Stimulated activated CD4-positive, alpha-beta T cell treated with anti-CD3 and anti-CD28 coated beads, Interleukin-12 subunit alpha, Interleukin-12 subunit beta, amount 100 ng/mL, for 24 hours (primary cell): ENCODE measurements at regions not wholly inside any gene's neighbourhood (a gene's known extent, or its start where the extent isn't known, plus 50 kb on each side); places are given as distances from the start of the nearest gene placed in this dataset.

Experiments used
- DNase-seq, 2 experiments: peaks; one replicate each; pipeline ENCODE4 v3.0.0-alpha.2; 2020; ENCODE audit warnings: low read depth in 2 of 2

DNA sequence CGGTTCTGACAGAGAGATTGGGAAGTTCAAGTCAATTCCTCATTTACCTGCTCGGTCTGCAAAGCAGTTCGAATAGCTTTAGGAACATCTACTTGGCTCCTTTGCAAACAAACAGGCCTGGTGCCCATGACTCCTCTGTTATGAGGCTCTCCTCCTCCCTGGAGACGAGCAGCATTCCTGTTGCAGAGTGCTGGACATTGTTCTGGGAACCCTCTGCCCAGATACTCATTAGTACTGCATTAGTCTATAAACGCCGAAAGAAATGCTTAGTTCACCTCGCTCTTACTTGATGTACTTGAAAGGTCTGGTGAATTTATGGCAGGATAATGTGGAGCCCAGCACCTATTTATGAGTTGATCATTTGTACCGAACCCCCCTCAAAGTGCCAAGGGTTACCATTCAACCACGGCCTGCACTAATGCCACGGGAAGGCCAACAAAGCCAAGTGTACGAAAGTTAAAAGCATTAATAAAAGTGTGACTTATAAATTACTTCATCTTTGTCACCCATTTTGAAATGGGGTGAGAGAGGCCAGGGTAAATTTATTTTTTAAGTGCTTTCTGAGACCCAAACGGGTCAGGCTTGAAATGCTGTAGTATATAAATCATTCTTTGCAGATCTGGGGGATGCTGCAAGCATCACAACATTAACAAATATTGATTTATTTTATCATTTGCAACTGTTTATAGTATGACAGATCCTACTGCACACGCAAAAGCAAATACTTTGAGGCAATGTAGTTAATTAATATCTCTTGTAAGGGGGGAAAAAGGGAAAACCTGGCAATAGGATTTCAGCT, 478.9 kb upstream of the PSMD7 start:
- no peak for DNase-seq

GRCh38 chr16:73813527-73813926, 483.1 kb upstream of the PSMD7 start:
- DNase-seq = no peak

- DNase-seq = no peak
Measured at GRCh38 chr16:73804456-73804855, 492.2 kb upstream of the PSMD7 start.

DNA sequence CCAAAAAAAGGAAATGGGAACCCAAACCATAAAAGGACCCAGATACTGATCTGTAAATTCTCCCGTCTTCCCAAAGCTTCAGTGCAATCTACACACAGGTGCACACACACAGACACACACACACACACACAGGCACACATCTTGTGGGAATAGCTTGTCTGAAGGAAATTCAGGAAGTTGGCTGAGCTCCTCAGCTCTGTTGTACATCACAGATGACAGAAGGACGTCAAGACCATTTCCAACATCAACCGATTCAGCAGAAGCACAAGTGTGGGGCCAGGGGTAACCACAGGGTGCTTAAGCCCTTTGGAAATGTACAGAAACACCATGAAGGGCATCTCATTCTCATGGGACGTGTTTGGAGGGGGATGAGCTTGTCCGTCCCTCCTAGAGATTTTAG, 498.1 kb upstream of the PSMD7 start:
- DNase-seq = no peak

- no peak for DNase-seq
Measured at GRCh38 chr16:73797115-73797514, 499.5 kb upstream of the PSMD7 start.

DNA sequence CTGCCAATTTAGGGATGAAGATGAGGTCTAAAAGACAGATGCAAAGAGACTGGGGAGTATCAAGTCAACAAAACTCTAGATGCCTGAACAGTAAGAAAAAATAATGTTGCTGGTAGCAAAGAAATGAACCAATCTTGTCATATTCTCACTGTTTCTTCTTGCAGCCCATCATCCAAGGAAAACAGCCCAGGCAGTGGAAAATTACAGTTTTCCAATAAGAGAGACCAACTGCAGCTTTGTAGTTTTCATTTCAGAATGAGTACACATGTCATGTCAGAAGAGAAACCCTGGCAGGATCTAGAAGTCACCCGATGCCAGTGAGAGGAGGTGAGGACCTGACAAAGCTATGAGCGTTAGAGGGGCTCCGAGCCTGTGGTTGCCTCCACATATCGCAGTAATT, 500.4 kb upstream of the PSMD7 start:
- no peak for DNase-seq

DNA sequence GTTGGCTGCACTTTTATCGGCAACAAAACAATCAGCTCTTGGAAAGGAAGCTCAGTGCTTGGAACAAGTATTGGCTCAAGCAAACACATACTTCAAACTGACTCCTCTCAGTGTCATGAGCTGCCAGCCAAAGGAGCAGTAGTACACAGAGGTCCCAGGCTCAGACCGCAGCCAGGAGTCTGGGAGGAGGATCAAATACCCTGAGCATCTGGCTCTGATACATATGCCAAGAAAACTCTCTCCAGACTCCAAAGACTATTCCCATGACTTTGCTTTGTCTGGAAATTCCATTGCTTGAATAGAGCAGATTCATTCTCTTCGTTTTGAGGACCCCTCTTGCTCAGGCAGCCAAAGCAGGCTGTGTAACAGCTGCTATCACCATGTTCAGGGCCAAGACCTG, 501.6 kb upstream of the PSMD7 start:
- no peak for DNase-seq

DNA sequence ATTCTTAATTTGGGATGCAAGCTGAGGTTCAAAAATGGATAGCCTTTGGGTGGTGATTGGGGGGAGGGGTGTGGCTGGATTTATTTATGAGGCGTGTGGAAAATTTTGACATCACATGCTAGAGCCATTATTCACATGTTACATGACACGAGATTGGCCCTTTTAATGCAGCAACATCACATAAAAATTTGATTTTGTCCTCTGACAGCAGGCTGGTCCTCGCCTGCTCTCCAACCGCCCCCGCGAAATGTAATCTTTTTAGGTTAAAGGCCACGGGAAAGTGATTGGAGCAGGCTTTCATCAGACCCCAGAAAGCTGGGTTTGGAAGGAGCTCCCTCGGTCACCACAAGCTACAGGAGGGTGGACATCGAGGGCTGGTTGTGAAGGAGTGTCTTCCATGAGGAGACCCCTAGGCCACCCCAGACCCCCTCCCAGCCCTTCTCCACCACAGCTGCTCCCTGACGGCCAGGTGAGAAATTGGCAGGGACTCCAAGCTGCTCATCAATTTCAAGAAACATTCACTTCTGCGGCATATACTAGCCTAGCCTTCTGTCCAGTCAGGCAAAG, 502.7 kb upstream of the PSMD7 start:
- DNase-seq = no peak

DNA sequence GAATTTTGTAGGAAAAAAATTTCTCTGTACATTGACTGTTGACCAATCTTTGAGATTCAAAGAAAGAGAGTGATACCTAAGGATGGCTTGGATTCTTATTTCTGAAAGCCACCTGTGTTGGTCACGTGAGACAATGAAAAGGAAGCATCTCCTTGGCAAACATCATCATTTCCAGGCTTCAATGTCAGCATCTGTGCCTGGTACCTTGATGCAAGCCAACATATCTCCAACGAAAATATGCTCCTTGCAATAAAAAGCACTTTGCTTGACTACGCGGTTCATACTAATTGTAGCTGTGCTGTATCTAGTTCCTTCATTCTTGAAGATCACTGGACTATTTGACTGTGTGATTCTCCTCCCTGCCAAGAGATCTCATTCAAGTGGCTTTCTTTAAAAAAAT, 503.4 kb upstream of the PSMD7 start:
- DNase-seq = no peak

- no peak for DNase-seq
Measured at GRCh38 chr16:73792199-73793020, 504.2 kb upstream of the PSMD7 start.

DNA sequence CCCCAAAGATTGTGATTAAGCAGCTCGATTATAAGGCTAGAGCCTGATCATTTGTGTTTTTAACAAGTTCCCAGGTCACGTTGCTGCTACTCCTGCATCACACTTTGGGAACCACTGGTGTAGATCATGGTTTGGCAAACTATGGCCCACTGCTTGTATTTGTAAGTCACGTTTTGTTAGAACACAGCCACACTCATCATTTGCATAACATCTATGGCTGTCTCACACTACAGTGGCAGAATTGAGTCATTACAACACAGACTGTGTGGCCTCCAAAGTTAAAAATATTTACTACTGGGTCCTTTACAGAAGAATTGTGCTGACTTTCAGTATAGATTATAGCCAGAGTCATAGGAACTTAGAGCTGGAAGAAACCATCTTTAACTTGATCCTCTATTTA, 515.3 kb upstream of the PSMD7 start:
- DNase-seq = no peak

- DNase-seq = no peak
Measured at GRCh38 chr16:73778887-73779286, 517.7 kb upstream of the PSMD7 start.

DNA sequence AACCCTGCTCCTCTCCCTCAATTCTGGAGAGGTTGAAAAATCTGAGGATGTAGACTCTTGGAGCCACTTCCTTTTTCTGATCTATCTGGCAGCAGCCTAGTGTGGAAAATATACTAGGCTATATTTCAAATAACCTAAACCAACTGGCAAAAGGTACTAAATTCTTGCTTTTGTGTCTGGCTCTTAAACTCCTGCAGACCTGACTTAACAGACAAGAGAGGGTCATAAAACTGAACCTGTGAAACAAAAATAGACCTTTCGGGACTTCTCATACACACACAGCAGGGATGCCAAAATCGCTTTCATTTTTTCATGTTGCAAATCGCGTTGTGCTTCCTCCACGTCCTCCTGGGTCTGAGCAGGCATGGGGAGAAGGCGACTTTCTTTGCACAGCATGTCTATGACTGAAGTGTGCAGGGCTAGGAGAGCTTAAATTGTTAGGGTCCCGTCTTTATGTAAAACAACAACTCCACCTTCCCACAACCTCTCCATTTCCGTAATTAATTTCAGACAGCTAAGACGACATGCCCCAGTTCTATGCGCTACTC, 520.7 kb upstream of the PSMD7 start:
- no peak for DNase-seq

DNA sequence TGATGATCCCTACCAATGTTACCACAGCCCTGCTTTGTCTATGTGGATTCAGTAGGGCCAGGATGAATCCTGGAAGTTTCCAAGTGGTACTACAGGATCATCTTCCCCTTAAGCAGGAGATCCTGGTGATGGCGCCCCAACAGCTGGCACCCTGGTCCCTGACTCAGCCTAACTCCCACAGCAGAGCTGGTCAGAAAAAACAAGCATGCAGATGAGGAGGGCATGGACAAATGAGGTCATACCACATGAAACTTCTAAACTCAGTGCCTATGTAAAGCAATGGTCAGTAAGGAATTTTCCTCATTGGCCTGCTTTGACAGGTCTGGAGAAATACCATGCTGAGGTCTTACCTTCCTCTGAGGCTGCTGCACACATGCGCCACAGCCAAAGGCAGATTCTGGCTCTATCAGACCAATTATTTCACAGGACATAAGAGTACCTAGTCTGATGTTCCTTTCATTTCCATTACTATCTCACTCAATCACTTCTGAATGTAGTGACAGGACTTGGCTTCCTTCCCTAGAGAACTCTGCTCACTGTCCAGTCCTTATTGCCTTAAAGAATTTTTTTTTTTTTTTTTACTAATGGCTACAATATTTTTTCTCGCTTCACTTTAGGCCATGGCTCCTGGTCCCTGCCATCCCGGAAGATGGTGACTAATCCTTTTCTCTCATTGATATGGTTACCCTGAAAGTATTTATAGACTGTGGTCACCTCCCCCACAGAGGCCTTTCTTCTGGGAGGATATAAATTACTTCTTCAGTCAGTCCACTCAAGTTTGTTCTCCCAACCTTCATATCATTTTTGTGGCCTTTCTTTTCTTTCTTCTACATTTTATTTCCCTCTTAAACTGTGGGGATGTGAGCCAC, 525.2 kb upstream of the PSMD7 start:
- DNase-seq = no peak

DNA sequence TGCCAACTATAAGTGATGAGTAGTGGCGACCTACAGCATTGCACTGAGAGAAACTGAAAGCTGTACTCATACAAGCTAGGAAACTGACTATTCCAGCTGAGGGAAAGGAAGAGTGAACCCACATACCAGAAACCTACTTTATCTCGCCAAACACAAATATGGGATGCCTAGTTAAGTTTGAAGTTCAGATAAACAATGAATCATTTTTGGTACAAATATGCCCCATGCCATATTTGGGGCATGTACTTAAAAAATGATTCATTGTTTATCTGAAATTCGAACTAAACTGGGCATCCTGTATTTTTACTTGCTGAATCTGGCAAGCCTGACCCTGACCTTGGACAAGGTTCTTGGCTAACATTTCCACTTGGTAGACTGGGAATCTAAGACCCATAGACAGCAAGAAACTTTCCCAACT, 527.8 kb upstream of the PSMD7 start:
- no peak for DNase-seq

DNA sequence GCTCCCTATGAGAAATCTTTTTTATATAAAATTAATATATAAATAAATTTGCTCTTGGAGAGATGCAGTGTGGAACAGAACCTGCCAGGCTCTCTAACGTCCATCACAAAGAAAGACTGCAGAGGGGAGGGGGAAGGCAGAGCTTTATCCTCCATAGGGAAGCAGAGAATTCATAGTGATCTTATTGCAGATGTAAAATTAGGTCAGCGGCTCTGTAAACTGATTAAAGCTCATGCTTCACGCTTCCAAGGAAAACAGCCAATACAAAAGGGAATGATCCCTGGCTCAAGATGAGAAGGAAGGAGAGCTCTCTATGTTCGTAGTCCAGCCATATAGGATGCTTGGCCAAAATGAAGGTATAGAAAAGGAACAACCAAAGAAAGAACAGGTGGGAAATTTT, 532.3 kb upstream of the PSMD7 start:
- DNase-seq = no peak

- DNase-seq = no peak
Measured at GRCh38 chr16:73756289-73757178, 540.1 kb upstream of the PSMD7 start.

DNA sequence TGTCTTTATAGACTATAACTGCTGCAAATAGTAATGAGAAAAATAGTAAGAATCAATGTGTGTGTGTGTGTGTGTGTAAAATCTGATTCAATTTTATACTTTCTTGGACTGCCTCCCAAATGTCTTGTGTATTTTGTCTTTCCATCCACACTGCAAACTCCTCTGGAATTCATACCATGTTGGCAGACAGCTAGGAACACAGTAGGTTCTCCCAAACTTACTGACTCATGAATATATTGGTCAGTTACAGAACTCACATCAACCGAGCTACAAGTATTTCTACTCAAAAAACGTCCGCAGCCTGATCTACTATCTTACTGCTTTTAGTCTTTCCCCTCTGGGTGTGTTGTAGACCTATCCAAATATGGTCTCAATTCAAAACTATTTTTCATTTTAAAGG, 542.7 kb upstream of the PSMD7 start:
- no peak for DNase-seq

GRCh38 chr16:73750639-73751038, 546.0 kb upstream of the PSMD7 start:
- DNase-seq = no peak

DNA sequence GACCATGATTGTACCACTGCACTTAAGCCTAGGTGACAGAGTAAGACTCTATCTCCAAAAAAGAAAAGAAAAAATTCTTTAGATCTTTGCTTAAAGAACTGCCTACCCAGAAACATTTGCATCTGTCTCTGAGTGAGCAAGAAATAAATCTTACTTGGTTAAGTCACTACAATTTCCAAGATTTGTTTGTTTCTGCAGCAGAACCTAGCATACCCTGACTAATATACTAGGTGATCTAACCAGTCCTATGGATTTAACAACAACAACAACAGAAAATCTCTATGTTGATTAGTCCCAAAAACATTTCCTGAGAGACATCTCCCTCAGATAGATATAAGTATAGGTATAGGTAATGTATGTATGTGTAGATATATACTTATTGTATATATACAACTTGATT, 549.3 kb upstream of the PSMD7 start:
- no peak for DNase-seq

DNA sequence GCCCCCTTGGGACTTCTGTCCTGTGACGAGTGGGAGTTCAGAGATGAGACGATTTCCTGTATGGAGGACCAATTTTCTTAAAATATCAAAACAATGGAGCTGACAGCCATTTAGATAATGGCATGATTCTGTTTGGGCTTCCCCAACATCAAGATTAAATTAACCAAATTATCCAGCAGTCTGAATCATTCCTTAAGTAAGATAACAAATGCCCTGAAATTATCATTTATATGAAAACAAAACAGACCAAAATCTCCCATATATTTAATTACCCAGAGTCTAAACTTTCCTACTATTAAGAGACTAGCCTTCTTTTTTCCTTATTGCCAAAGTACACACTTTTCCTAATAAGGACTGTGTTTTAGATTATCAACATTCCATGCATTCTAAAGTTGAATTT, 550.1 kb upstream of the PSMD7 start:
- no peak for DNase-seq
